Thyroid gland (tissue), 4 donors: ENCODE measurements at regions not wholly inside any gene's neighbourhood (a gene's known extent, or its start where the extent isn't known, plus 50 kb on each side); places are given as distances from the start of the nearest gene placed in this dataset.

Experiments
- DNase-seq, 2 donors: peaks; one replicate each; pipeline ENCODE4 v3.0.0-alpha.2; 2019
- H3K27ac ChIP-seq, 3 donors: fragments of 200-600 bp; sonication (generic); 1 replicate in 2 of 3; 2 replicates in 1 of 3; pipeline ENCODE4 v1.5.1; 2016 to 2019; ENCODE audit warnings: mild to moderate bottlenecking in 1 of 3, moderate library complexity in 1 of 3
- H3K27me3 ChIP-seq: fragments of 200-600 bp; sonication (generic); one replicate; pipeline ENCODE4 v1.5.1; 2019
- H3K36me3 ChIP-seq, 2 donors: fragments of 200-600 bp; sonication (generic); one replicate each; pipeline ENCODE4 v1.5.1; 2016 to 2019
- H3K4me1 ChIP-seq, 2 donors: fragments of 200-600 bp; sonication (generic); one replicate each; pipeline ENCODE4 v1.5.1; 2017 to 2019
- H3K4me3 ChIP-seq, 3 donors: fragments of 200-600 bp; sonication (generic); replicated peaks in 1 of 3; 1 replicate in 2 of 3; 2 replicates in 1 of 3; pipeline ENCODE4 v1.5.1; 2016; ENCODE audit warnings: mild to moderate bottlenecking in 1 of 3
- H3K9me3 ChIP-seq: fragments of 200-600 bp; sonication (generic); one replicate; pipeline ENCODE4 v1.5.1; 2017
- CTCF ChIP-seq, 6 experiments: fragments of 200-600 bp in 3 of 6; fragments of 450-650 bp in 3 of 6; sonication (generic) in 3 of 6; IDR thresholded peaks; one replicate each; pipeline ENCODE4 v1.5.1; 2016 to 2019; ENCODE audit warnings: antibody characterized with exemption in 6 of 6, mild to moderate bottlenecking in 2 of 6, inconsistent platforms in 1 of 6, moderate library complexity in 1 of 6
- POLR2A ChIP-seq, 2 donors: fragments of 450-650 bp; IDR thresholded peaks; one replicate each; pipeline ENCODE4 v1.6.1; 2017; ENCODE audit warnings: antibody characterized with exemption in 2 of 2, mild to moderate bottlenecking in 2 of 2, moderate library complexity in 1 of 2
- WGBS, 2 donors: methylation state at CpG; one replicate each; pipeline ENCODE4 v1.1.5; 2017; 5-methylcytosine and 5-hydroxymethylcytosine counted together
- intact Hi-C: fragments of 100-400 bp; cut with DNase I; formaldehyde crosslinking; loops from one replicate; pipeline ENCODE4 v1.15.1; 2023

GRCh38 chr2:52368141-52368540 lies 1336.2 kb upstream of the NRXN1 start:
- Histone ChIP-seq H3K27ac (no peak overlapping the region), H3K4me3 (no peak overlapping the region), H3K9me3 (no peaks in the 10 kb centered on the region), H3K27me3 (no peaks in the 10 kb centered on the region), H3K4me1 (peaks cover 0 to 4% of the 10 kb centered on the region in 2 donors), H3K36me3 (no peaks in the 10 kb centered on the region)
- intact Hi-C loops = no loop called here
- DNase-seq = no peak
- TF ChIP-seq CTCF (IDR thresholded peaks at IDR 0.05) (no peak), POLR2A (IDR thresholded peaks at IDR 0.05) (no peak)

GRCh38 chr2:52365946-52366345 lies 1334.0 kb upstream of the NRXN1 start:
- H3K36me3 ChIP-seq = no peaks in the 10 kb centered on the region
- 82 to 88% methylated on average over 2 of the region's 2 CpGs for WGBS, 2 donors
- H3K4me3 ChIP-seq = no peak overlapping the region
- no peak for DNase-seq
- no peaks in the 10 kb centered on the region for H3K9me3 ChIP-seq
- TF ChIP-seq CTCF (IDR thresholded peaks at IDR 0.05) = no peak
- no peaks in the 10 kb centered on the region for H3K27me3 ChIP-seq
- H3K4me1 ChIP-seq = peaks cover 0 to 4% of the 10 kb centered on the region in 2 donors
- intact Hi-C loops = no loop called here
- no peak overlapping the region for H3K27ac ChIP-seq

GRCh38 chr2:52356556-52356955 lies 1324.6 kb upstream of the NRXN1 start:
- 55 to 58% methylated on average over 2 of the region's 2 CpGs for WGBS, 2 donors
- no peaks in the 10 kb centered on the region for H3K27me3 ChIP-seq
- intact Hi-C loops = no loop called here
- H3K4me3 ChIP-seq = no peak overlapping the region
- H3K4me1 ChIP-seq = no peaks in the 10 kb centered on the region
- no peaks in the 10 kb centered on the region for H3K36me3 ChIP-seq
- no peak for TF ChIP-seq CTCF (IDR thresholded peaks at IDR 0.05)
- no peak for TF ChIP-seq POLR2A (IDR thresholded peaks at IDR 0.05)
- no peak for DNase-seq
- H3K27ac ChIP-seq = no peak overlapping the region
- H3K9me3 ChIP-seq = no peaks in the 10 kb centered on the region

- H3K27ac ChIP-seq = no peak overlapping the region
- no peaks in the 10 kb centered on the region for H3K36me3 ChIP-seq
- H3K4me3 ChIP-seq = no peak overlapping the region
- intact Hi-C loops = no loop called here
- no peak for TF ChIP-seq CTCF (IDR thresholded peaks at IDR 0.05)
- no peak for TF ChIP-seq POLR2A (IDR thresholded peaks at IDR 0.05)
- WGBS, 2 donors = 88 to 91% methylated on average over 2 of the region's 2 CpGs
- no peak for DNase-seq
- no peaks in the 10 kb centered on the region for H3K9me3 ChIP-seq
- no peaks in the 10 kb centered on the region for H3K4me1 ChIP-seq
- no peaks in the 10 kb centered on the region for H3K27me3 ChIP-seq
Measured at GRCh38 chr2:52347292-52347691, 1315.4 kb upstream of the NRXN1 start.

- no peaks in the 10 kb centered on the region for H3K27me3 ChIP-seq
- 67 to 75% methylated on average over 4 of the region's 4 CpGs for WGBS, 2 donors
- TF ChIP-seq POLR2A (IDR thresholded peaks at IDR 0.05) (no peak), CTCF (IDR thresholded peaks at IDR 0.05) (no peak)
- no peak overlapping the region for H3K27ac ChIP-seq
- intact Hi-C loops = no loop called here
- no peaks in the 10 kb centered on the region for H3K4me1 ChIP-seq
- no peaks in the 10 kb centered on the region for H3K9me3 ChIP-seq
- no peak overlapping the region for H3K4me3 ChIP-seq
- H3K36me3 ChIP-seq = no peaks in the 10 kb centered on the region
- no peak for DNase-seq
Measured at GRCh38 chr2:52345676-52346075, 1313.7 kb upstream of the NRXN1 start.
